HG03558 (cell line): ENCODE measurements at regions not wholly inside any gene's neighbourhood (a gene's known extent, or its start where the extent isn't known, plus 50 kb on each side); places are given as distances from the start of the nearest gene placed in this dataset.

Experiments
- ATAC-seq: cut with Tn5 transposase; IDR thresholded peaks from one replicate; pipeline ENCODE4 v1.9.1; 2021; ENCODE audit warnings: moderate number of reproducible peaks; ENCODE audit not compliant: unreplicated experiment; ENCODE audit errors: extremely low read depth

GRCh38 chr14:105817971-105818711 is 291.8 kb downstream of the TMEM121 start:
- no peak for ATAC-seq

DNA sequence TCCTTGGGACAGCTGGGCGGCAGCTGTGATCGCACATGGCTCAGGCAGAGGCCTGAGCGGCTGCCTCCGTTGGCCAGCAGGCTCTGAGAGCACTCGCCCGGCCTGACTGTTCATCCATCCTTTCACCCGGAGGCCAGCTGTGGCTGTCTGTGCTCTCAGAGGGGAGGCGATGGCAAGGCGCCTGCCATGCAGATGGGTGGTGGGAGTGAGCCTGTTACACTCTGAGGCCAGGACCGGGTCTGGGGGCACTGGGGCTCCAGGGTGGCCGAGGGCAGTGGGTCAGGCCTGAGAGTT is 292.3 kb downstream of the TMEM121 start:
- no peak for ATAC-seq

DNA sequence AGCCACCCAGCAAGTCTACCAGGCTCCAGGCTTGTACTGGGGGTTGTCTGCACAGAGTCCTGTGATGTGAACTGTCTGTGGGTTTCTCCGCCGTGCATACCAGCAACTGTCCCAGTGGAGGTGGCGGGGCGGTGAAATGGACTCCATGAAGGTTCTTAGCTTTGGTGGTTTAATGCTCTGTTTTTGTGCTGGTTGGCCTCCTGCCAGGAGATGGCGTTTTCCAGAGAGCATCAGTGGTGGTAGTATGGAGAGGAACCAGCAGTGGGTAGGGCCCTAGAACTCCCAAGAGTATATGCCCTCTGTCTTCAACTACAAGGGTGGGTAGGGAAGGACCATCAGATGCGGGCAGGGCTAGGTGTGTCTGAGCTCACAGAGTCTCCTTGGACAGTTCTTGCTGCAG is 303.8 kb downstream of the TMEM121 start:
- ATAC-seq = no peak

- ATAC-seq = no peak
These were observed 309.8 kb downstream of the TMEM121 start for GRCh38 chr14:105836160-105836559.

GRCh38 chr14:105836730-105837129 is 310.3 kb downstream of the TMEM121 start:
- no peak for ATAC-seq

DNA sequence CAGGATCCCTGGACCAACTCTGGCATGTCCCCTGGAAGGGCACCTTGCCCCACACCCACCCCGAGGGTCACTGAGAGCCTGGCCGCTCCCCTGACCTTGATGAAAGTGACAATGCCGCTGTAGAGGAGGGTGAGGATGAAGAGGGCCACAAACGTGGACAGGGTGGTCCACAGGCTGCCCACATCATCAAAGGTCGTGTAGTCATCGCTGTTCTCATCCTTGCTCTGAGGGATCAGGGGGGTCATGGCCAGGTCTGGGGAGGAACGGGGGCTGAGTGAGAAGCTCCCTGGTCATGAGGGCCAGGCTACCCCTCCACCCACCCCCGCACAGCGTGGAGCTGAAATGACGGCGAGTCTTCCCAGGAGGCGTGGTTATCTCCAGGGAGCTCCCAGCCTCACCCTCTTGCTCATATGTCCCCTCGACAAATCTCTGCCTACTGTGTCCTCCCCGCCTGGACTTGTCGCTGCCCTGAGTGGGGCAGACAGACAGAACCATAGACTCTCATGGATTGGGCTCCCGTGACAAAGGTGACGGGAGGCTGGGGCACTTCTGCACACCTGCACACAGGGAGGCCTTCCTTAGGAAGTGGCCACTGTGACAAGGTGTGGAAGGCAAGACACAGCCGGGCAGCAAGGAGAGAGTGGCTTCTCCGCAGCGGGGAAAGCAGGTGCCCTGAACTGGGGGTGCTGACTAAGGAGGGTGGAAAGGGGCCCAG is 311.1 kb downstream of the TMEM121 start:
- ATAC-seq = no peak

DNA sequence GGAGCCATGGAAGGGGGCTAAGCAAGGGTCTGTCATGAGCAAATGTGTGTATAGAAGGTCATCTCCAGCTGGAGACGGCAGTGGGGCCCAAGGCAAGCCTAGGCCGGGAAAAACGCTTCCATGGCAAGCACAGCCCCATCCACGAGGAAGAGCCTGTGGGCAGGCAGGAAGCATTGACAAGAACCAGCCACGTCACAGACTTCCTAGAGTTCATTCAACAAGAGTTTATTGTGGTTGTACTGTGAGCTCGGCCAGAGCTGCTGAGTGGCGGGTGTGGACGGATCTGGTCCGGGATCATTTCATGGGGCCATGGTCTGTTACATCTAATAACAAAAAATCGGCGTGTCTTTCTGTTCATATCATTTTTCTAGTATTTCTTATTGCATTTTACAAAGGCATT is 311.7 kb downstream of the TMEM121 start:
- no peak for ATAC-seq

- ATAC-seq = no peak
These were observed 312.4 kb downstream of the TMEM121 start for GRCh38 chr14:105838591-105839424.

- no peak for ATAC-seq
These were observed 313.3 kb downstream of the TMEM121 start for GRCh38 chr14:105839425-105840265.

DNA sequence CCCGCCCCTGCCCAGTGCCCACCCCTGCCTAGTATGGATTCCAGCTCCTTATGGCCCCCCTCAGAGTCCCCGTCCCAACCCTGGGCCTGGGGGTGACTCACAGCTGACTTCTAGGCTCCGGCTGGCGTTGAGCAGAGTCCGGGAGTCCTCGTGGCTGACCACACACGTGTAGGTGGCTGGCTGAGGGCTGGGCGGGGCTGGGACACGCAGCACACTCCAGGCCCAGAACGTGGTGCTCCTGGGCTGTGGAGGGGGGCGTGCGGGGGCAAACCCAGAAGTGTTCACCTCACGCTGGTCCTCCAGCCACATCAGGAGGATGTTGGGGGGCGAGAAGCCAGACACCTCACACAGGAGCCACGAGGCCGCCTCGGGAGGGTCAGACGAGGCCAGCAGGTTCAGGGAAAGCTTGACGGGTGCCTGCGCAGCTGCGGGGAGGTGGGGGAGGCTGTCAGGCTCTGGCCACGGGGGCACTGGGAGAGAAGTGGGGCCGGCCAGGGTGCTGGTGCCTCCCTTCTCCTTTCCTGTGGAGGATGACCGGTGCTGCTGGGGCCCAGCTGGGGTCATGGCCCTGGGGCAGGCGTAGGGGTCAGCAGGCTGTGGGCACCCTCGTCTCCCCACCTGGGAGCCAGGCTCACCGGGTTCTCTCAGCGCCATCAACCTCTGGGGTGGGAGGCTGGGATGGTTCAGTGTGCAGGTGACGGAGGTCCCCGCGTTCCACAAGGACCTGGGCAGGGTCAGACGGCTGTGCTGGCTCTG is 314.1 kb downstream of the TMEM121 start:
- no peak for ATAC-seq

GRCh38 chr14:105841022-105842009 is 314.9 kb downstream of the TMEM121 start:
- no peak for ATAC-seq

DNA sequence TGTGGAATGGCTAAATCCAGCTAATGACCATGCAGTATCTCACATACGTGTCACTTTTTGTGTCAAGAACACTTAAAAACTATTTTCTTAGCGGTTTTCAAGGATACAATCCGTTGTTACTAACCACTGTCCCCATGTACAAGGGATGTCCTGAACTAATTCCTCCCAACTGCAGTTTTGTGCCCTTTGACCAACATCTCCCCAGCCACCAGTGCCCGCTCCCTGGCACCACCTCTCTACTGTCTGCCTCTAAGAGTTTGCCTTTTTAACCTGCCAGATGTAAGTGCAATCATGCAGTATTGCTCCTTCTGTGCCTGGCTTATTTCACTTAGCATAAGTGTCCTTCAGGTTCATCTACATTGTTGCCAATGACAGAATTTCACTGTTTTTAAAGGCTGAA is 315.7 kb downstream of the TMEM121 start:
- no peak for ATAC-seq

DNA sequence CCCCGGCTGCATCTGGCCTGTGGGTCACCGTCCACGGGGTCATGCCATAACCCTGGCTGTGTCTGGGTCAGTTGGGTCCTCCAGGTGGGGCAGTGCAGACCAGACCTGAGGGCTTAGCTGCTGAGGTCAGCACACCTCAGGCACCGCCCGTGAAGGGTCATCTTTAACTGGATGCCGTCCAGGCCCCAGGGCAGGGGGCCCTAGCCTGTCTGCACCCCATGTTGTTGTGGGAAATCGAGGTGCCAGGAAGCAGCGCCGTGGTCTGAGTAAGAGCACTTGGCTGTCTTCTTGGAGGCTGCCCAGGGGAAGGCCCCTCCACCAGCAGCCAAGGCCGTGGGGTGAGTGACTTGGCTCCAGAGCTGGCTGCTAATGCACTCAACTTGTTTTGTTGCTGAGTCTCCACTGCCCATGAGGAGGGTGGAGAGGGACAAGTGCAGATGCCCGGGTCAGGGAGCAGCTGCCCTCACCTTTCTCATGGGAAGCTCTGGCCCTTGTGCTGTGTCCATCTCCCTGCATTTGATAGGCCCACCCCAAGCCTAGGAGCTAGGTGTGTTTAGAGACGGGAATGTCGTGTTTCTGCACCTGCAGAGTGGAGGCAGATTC is 317.2 kb downstream of the TMEM121 start:
- no peak for ATAC-seq

GRCh38 chr14:105844047-105844630 is 317.8 kb downstream of the TMEM121 start:
- no peak for ATAC-seq

DNA sequence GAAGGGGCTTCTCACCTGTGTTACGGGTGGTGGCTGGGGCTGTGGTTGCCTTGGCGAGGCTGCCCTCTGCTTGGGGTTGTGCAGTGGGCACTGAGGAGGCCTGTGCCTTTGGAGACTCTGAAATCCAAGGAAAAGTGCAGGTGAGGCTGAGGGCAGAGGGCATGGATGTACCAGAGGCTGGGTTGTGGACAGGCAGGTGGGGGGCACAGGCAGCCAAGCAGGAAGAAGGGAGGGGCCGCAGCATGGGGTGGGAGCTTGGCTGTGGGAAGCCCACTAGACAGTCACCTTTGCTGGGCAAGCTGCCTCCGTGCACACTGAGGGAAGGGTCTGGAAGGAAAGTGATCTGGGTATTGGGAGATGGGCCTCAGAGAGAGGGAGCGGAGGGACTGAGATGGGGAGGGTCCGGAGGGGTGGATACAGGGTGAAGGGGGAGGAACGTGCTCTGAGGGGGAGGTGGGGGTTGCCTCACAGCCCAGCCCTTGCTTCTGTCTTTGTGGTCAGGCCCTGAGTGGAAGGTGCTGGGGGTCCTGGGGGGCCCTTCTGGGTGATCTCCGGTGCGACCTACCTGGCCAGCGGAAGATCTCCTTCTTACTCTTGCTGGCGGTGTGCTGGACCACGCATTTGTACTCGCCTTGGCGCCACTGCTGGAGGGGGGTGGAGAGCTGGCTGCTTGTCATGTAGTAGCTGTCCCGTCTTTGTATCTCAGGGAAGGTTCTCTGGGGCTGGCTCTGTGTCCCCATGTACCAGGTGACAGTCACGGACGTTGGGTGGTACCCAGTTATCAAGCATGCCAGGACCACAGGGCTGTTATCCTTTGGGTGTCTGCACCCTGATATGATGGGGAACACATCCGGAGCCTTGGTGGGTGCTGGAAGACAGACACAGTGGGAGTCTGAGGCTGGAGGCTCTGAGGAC is 318.7 kb downstream of the TMEM121 start:
- no peak for ATAC-seq

- no peak for ATAC-seq
These were observed 319.4 kb downstream of the TMEM121 start for GRCh38 chr14:105845725-105846309.
